Right ventricle myocardium superior (tissue), 1 donor: ENCODE measurements at regions not wholly inside any gene's neighbourhood (a gene's known extent, or its start where the extent isn't known, plus 50 kb on each side); places are given as distances from the start of the nearest gene placed in this dataset.
"Not testable (repeated sequence)": the region's sequence is repeated elsewhere in the genome, so short reads cannot be mapped to it uniquely, and the experiment has no call there.

Experiments
- ATAC-seq: fragments of 200-7000 bp; cut with Tn5 transposase; one replicate; pipeline ENCODE4 v1.9.1; 2020; ENCODE audit warnings: mild to moderate bottlenecking; ENCODE audit not compliant: poor library complexity
- DNase-seq: peaks from one replicate; pipeline ENCODE4 v3.0.0-alpha.2; 2020
- intact Hi-C: fragments of 100-400 bp; cut with DNase I; formaldehyde crosslinking; loops from one replicate; pipeline ENCODE4 v1.11.2; 2022
- donor health status: DM: no; HTN: yes; CAD: no; lungs with severe emphysema.

DNA sequence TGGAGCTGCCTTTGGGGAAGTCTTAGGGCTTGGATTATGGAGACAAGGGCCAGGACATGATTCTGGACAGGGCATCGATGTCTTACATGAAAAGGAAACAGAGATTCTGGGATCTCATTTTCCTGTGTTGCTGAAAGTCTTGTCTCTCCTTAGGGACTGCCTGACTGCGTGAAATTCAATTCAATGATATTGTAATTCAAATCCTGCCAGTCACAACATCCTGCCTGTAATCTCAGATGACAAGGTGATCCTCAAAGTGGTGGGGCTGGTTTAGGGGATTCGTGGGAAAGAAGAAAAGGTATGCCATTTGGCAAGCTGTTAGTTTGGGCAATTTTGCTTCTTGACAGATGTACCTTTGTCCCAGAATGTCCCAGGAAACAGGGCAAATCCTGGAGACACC is 129.1 kb downstream of the KBTBD8 start:
- intact Hi-C loops, result no loop called here
- ATAC-seq, result no peak

DNA sequence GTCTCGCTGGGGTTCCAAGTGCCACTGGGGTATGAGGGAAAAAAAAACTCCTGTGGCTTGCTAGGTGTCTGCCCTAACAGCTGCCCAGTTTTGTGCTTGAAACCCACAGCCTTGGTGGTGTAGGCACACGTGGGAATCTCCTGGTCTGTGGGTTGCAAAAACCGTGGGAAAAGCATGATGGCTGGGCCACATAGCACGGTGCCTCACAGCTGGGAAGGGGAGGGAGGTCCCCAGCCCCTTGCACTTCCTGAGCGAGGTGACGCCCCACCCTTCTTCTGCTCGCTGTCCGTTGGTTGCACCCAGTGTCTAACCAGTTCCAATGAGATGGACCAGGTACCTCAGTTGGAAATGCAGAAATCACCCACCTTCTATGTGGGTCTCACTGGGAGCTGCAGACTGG is 144.3 kb downstream of the KBTBD8 start:
- DNase-seq (no peak), ATAC-seq (no peak)
- intact Hi-C loops, result no loop called here

More for the DNA sequence above, 129.1 kb downstream of the KBTBD8 start:
- no peak for DNase-seq

DNA sequence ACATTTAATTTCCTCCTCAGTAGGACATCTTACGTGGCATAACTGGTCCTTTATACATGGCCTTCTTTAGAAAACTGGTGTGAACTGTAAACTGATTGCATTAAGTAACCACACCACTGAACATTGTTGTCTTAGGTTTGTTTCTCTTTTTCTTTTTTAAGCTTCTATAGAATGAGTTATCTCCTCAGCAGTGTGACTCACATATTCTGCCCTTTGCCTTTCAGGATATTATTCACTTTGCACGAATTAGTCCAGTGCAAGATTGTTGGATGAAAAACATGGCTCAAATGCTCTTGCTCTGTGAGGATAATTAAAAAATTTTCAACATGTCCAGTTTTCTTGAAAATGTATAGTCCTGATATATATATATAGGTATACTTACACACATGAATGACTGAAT is 147.6 kb downstream of the KBTBD8 start:
- intact Hi-C loops, result no loop called here
- no peak for DNase-seq
- ATAC-seq, result no peak

DNA sequence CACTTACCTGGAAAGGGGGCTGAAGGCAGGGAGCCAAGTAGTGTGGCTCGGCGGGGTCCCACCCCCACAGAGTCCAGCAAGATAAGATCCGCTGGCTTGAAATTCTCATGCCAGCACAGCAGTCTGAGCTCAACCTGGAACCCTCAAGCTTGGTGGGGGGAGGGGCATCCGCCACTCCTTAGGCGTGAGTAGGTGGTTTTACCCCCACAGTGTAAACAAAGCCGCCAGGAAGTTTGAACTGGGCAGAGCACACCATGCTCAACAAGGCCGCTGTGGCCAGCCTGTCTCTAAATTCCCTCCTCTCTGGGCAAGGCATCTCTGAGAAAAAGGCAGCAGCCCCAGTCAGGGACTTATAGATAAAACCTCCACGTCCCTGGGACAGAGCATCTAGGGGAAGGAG is 156.3 kb downstream of the KBTBD8 start:
- DNase-seq (no peak), ATAC-seq (no peak)
- intact Hi-C loops, result no loop called here

DNA sequence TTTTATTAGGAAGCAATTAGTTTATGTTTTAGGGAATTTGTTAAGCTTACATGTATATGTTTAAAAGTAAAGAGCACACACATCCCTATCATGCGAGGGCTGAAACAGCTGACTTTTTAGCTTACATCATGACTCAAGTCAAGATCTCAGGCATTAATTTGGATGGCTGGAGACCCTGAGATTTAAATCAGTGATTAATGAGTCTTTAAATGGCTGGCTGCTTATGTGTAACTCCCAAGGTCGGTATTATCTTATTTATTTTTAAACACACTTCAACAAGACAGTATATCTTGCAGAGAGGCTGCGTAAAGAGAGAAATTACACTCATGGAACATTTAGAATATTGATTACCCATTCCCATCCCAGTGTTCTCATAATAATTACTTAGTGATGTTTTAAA is 169.4 kb downstream of the KBTBD8 start:
- intact Hi-C loops, result no loop called here
- DNase-seq (no peak), ATAC-seq (no peak)

DNA sequence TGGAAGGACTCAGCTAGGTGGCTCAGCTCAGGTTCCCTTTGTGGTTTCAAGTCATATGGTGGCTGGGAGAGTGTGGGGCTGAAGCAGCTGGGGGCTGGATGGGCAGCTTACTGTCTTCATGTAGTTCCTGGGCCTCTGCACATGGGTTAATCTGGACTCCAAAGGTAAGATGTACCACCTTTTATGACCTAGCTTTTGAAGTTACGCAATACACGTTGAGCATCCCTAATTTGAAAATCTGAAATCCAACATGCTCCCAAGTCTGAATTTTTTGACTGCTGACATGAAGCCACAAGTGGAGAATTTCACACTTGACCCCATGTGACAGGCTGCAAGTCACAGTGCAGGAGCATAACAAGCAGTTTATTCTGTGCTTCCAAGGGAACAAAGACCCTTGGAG is 173.7 kb downstream of the KBTBD8 start:
- no peak for DNase-seq
- no peak for ATAC-seq
- intact Hi-C loops, result no loop called here

DNA sequence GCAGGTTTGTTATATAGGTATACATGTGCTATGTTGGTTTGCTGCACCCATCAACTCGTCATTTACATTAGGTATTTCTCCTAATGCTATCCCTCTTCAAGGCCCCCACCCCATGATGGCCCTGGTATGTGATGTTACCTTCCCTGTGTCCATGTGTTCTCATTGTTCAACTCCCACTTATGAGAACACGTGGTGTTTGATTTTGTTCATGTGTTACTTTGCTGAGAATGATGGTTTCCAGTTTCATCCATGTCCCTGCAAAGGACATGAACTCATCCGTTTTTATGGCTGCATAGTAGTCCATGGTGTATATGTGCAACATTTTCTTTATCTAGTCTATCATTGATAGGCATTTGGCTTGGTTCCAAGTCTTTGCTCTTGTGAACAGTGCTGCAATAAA is 175.0 kb downstream of the KBTBD8 start:
- intact Hi-C loops, DNase-seq, ATAC-seq: not testable (repeated sequence)

DNA sequence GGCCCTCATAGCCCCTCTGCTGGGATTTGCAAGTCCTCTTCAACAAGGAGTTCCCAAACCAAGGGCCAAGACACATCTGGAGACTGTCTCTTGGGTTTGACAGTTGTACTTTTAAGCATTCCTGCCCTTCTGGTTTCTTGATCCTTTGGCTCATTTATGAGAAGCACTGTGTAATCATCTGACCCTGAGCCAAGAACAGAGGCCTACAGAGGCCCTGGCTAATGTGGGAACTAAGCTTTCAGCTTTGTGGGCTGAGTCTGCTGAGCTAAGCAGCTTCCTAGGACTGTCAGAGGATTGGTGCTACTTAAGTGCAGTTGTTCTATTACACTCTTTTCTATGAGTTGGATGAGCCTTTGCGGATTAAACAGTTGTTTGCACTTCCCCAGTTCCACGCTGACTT is 178.3 kb downstream of the KBTBD8 start:
- DNase-seq (no peak), ATAC-seq (no peak)
- intact Hi-C loops, result no loop called here

DNA sequence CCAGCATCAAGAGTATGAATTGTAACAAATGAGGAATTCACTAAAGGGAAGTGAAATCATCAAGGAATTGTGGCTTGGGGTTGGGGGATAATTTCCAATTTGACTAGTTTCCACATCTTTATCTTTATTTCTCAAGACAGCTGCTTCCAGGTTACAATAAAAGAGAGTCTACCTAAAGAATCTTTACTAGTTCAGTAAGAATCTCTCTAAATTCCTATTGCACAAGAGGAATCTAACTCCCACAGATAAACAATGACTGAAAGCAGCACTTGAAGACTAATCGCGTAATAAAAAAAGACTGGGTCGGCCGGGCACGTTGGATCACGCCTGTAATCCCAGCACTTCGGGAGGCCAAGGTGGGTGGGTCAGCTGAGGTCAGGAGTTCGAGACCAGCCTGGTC is 194.4 kb downstream of the KBTBD8 start:
- ATAC-seq, result no peak
- intact Hi-C loops, result no loop called here
- DNase-seq, result no peak

DNA sequence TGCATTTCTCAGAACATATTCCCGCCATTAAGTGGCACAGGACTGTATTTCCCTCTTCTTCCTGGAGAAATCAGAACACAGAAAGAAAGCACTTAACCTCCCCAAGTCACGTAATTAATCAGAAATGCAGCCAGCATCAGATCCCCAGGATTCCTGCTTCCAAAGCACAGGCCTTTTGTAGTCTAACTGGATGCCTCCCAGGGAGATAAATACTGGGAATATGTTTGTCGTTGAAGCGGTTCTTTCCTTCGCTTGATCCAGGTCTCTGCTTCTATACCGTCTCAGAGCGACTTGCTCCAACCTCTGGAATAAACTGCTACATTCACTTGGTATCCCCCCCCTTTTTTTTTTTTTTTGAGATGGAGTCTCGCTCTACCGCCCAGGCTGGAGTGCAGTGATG is 198.6 kb downstream of the KBTBD8 start:
- DNase-seq, result no peak
- intact Hi-C loops, result no loop called here
- no peak for ATAC-seq

DNA sequence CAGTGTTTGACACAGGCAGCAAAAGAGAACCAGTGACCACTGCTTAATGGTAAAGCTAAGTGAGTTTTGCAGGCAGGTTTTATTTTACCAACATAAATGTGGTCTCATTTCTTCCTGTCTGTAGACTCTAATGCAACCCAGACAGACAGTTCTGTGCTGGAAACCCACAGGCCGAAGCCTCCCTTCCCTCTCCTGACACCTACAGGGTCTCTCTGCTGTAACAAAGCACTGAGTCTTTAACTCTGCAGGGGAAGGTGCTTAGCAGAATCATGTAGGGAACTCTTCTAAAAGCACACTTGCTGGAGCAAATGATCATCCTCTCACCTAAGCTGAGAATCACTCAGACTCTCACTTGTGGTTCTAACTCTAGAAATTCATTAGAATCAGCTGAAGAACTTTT is 200.3 kb downstream of the KBTBD8 start:
- DNase-seq (no peak), ATAC-seq (no peak)
- intact Hi-C loops, result no loop called here

DNA sequence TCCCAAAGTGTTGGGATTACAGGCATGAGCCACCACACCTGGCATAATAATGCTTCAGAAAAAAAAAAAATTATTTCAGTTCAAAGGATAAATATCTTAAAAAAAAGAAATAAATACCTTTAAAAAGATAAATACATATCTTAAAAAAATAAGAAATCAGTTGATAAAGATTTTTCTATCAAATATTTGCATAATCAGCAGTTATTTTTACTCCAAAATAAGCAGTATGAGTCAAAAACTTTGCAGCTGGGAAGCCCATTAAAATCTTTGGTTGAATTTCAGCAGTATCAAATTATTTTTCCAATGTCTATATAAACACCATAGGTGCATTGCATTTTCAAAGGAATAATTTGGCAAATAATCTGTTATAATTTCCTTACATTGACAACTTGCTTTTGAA is 202.5 kb downstream of the KBTBD8 start:
- ATAC-seq (no peak), DNase-seq (no peak)
- intact Hi-C loops, result no loop called here

DNA sequence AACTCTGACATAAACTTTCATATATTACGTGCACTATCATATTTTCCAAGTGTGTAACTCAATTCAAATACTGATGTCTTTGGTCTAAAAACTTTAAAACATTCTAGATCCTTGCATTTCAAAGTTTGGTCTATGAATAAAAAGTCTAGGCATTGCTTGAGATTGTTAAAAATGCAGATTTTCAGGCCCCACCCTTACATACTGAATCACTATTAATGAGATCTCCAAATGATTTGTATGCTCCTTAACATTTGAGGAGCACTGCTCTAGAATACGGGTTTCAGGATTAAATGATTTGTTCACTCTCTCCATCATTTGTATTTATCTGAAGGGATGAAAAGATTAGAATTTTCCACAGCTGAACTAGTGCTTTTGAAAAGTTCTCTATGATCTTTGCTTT is 202.9 kb downstream of the KBTBD8 start:
- DNase-seq (no peak), ATAC-seq (no peak)
- intact Hi-C loops, result no loop called here

DNA sequence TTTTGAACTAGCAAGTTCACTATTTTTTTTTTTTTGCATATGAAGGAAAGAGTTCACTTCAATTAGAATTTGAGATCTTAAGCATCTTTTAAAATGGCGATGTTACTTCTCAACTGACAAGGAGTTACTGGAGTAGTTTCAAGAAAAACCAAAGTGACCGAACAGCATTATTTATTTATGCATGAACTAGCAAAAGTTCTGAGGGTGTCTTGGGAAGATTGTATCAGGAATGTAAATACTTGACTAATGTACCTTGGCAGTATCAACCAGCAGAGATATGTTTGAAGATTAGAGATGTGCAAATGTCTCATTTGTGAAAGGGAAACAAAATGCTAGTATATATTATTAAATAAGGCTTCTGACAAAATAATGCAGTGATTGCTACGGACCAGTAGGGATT is 203.9 kb downstream of the KBTBD8 start:
- DNase-seq, result no peak
- no peak for ATAC-seq
- intact Hi-C loops, result no loop called here

DNA sequence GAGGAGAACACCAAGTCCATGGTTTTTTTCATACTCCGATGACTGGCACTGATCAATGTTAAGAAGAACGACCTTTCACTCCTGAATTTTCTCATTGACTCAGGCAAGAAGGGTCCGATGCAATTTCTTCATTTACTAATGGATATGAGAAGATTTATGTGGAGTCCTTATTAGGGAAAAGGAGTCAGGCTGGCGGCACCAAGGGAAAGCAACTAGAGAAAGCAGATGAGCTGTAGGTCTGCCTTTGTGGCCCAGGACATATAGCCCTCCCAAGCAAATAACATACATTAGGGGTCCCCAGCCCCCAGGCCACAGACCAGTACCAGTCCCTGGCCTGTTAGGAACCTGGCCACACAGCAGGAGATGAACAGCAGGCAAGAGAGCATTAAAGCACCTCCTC is 206.8 kb downstream of the KBTBD8 start:
- intact Hi-C loops, result no loop called here
- no peak for ATAC-seq
- DNase-seq, result no peak

DNA sequence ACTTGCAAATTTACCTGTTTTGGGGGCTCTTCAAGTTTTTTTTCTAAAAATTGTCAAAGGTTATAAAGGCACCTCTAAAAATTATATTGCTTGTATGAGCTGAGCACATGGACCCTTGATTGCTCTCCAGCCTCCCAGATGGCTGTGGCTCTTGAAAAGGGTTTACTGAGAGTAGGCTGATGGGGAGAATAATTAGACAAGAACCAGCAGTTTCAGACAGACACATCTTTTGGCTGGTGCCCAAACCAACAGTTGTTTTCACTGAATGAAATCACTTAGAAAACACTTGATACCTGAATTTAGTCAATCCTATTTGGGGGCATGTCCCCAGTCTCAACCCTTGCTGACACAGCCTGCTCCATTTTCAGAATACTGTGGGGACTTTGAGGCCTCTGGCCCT is 217.6 kb downstream of the KBTBD8 start:
- no peak for ATAC-seq
- intact Hi-C loops, result no loop called here

DNA sequence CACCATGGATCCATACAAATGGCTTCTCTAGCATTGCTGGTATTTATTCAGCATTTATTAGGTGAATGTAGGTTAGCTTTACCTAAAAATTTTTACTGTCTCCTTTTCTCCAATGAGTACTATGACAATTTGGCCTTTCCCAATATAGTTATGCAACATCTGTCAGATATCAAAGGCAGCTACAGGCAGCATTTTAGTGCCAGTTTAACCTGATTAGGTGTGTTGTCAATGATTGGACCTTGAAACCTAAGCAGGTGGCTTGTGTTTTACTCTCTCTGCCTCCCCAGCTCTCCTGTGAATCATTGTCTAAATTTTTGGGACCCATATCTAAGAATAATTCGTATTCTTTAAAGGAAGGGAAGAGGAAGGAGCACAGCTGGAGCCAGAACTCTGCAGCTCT is 228.9 kb downstream of the KBTBD8 start:
- no peak for ATAC-seq
- intact Hi-C loops, result no loop called here
- no peak for DNase-seq

More for the DNA sequence above, 217.6 kb downstream of the KBTBD8 start:
- no peak for DNase-seq

DNA sequence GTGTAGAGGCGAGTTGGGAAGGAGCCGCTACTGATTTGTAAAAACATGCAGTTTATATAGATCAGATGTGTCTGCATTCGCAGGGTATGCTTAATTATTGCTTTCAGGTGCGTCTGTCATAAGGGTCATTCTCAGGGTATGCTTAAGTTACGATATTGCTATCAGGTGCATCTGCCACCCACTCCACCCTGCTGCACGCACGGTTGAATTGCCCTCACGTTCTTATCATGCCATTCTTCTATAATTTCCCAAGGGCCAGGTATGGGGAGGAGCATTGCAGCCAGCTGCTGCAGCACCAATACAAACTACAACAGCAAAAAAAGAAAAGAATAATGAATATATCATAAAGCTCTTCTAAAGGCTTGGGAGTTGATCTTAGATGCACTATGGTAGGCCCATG is 230.0 kb downstream of the KBTBD8 start:
- intact Hi-C loops, result no loop called here
- no peak for DNase-seq
- no peak for ATAC-seq

DNA sequence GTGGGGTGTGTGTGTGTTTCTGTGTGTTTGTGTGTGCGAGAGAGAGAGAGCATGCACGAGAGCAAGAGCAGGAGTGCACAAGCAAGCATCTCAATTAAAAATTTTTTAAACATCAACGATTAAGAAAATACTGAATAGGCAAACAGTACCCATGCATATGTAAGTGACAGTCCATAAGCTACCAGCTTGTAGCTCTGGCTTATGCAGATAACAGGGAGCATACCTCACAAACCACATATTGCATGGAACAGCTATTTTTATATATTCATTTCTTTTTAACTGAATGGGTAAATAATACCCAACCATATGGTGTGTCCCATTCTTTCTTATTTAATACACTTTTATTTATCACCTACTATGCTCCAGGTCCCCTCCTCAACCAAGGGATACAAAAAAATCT is 234.5 kb downstream of the KBTBD8 start:
- intact Hi-C loops, result no loop called here
- ATAC-seq, result no peak

DNA sequence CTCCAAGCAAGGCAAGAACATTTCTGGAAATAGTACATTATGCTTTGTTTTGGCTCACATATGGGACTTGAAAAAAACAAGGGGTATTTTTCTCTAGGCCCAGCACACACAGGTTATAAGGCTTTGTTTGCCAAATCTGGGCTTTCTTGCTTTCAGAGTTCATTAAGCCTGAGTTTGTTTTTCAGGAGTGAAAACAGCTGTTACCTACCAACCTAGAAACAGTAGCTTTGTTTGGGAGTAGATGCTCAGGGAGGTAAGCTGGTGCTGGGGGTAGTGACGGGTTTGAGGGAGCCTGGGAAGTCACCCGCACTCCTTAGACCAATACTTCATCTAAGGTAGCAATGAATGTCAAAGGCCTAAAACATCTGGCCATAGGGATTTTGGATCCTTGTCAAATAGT is 241.2 kb downstream of the KBTBD8 start:
- intact Hi-C loops, result no loop called here
- ATAC-seq (no peak), DNase-seq (no peak)

More for the DNA sequence above, 234.5 kb downstream of the KBTBD8 start:
- no peak for DNase-seq

DNA sequence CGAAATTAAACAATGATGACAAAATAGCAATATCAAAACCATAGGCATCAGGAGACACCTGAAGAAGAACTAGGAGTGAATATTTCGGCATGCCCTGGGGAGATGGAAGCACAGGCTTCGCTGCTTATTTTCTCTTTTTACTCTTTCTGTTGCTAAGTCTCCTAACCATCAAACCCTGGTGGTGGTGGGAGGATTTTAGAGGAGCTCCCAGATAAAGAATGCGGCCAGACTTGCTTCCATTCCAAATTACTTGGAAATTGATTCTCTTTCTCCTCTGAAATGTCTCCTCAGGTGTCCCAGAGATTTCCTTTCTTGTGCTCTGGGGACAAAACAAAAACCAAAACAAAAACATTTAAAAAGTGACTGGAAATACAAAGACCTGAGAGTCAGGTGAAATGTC is 243.0 kb downstream of the KBTBD8 start:
- DNase-seq, result no peak
- intact Hi-C loops, result no loop called here
- ATAC-seq, result no peak

DNA sequence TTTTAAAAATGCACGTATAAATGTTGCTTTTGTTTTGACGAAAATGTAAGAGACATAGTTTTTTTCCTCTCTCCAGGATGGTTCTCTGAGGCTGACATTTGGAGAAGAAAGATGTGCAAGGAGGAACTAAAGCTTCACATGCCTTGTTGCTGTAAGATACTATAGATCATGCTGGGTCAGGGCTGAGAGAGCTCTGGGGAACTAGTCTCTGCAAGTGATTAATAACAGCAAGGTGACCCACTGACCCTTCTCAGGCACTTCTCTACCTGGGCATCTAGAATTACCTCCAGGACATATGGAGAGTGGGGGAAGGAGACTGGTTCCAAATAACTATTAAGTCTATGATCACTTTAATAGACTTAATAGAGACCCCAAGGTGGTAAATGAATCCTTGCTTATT is 246.0 kb downstream of the KBTBD8 start:
- intact Hi-C loops, result no loop called here
- no peak for ATAC-seq
- DNase-seq, result no peak
